Rectal smooth muscle tissue (tissue), 1 donor: ENCODE measurements at regions not wholly inside any gene's neighbourhood (a gene's known extent, or its start where the extent isn't known, plus 50 kb on each side); places are given as distances from the start of the nearest gene placed in this dataset.

Source experiments
- H3K27ac ChIP-seq: one replicate; pipeline ENCODE4 v1.7.0; 2013; ENCODE audit warnings: low read depth, low read length, inconsistent platforms
- H3K27me3 ChIP-seq: one replicate; pipeline ENCODE4 v1.7.0; 2013; ENCODE audit warnings: low read length; ENCODE audit not compliant: control insufficient read depth, insufficient read depth
- H3K36me3 ChIP-seq: one replicate; pipeline ENCODE4 v1.7.0; 2013; ENCODE audit warnings: low read length; ENCODE audit not compliant: control insufficient read depth, insufficient read depth
- H3K4me1 ChIP-seq: one replicate; pipeline ENCODE4 v1.7.0; 2013; ENCODE audit warnings: low read length; ENCODE audit not compliant: control insufficient read depth, insufficient read depth
- H3K4me3 ChIP-seq: one replicate; pipeline ENCODE4 v1.7.0; 2013; ENCODE audit warnings: low read length
- H3K9ac ChIP-seq: one replicate; pipeline ENCODE4 v1.7.0; 2013; ENCODE audit warnings: low read length

GRCh38 chr17:43328650-43329049, 70.1 kb upstream of the ARL4D start:
- Histone ChIP-seq H3K4me1 (no peaks in the 10 kb centered on the region), H3K9ac (no peak overlapping the region), H3K36me3 (no peaks in the 10 kb centered on the region), H3K4me3 (no peak overlapping the region), H3K27ac (no peak overlapping the region), H3K27me3 (no peaks in the 10 kb centered on the region)

DNA sequence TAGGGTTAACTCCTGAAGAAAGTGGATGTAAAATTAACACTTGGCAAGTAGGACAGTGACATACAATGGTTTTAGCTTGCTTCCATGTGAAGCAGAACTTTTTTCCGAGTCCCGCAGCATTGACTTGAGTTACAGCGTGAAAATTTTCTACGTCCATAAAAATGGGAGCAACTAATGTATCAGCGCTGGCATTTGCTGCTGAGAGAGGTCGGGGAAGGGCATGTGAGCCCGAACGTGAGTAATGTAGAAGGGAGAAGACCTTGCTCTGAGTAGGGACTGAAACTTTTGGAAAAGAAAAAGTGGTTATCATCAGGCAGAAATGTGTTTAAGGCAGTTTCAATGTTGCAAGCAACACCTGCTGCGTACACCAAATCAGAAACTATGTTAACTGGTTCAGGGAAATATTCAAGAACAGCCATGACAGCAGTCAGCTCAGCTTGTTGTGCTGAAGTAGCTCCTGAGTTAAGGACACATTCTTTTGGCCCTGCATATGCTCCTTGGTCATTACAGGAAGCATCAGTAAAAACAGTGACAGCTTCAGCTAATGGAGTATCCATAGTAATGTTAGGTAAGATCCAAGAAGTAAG, 70.9 kb upstream of the ARL4D start:
- no peaks in the 10 kb centered on the region for H3K27me3 ChIP-seq
- no peaks in the 10 kb centered on the region for H3K4me1 ChIP-seq
- no peaks in the 10 kb centered on the region for H3K36me3 ChIP-seq
- no peak overlapping the region for H3K4me3 ChIP-seq
- H3K27ac ChIP-seq, result no peak overlapping the region
- no peak overlapping the region for H3K9ac ChIP-seq

GRCh38 chr17:43327421-43327820, 71.4 kb upstream of the ARL4D start:
- Histone ChIP-seq H3K4me3 (no peak overlapping the region), H3K36me3 (no peaks in the 10 kb centered on the region), H3K4me1 (no peaks in the 10 kb centered on the region), H3K27me3 (no peaks in the 10 kb centered on the region), H3K27ac (no peak overlapping the region), H3K9ac (no peak overlapping the region)

DNA sequence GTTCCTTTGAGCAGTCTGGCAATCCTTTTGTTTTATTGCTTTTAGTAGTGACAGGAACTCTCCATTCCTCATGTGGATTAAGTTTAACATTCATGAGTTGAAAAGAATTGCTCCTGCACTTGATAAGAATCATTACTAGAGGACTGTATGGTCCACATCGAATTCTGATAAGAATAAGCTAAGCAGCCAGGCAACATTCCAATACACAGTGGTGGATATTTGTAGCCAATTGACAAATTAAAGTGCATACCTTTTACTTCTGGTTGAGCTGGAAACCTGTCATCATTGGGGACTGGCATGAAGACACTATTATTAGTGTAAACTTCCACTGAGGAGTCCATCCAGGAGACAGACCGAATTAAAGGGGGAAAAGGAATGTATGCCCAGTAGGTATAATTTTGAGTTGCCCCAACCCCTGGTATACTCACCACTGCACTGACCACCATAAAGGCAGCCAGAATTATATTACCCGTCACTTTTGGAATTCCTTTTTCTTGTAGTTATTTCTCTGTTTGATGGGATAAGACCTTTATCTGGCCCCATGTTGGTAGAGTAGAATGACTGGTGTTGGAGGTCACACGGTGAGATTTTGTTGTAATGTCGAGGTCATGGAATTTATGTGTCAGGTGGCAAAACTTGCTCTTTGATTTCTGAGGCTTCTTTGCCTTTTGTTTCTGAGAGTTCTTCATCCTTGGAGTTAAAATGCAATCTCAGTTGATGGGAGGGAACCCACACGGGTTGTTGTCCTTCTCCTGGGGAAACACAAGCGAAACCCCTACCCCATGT, 72.1 kb upstream of the ARL4D start:
- no peaks in the 10 kb centered on the region for H3K36me3 ChIP-seq
- no peaks in the 10 kb centered on the region for H3K4me1 ChIP-seq
- H3K27ac ChIP-seq, result no peak overlapping the region
- H3K4me3 ChIP-seq, result no peak overlapping the region
- no peak overlapping the region for H3K9ac ChIP-seq
- H3K27me3 ChIP-seq, result no peaks in the 10 kb centered on the region

GRCh38 chr17:43324205-43324893, 74.4 kb upstream of the ARL4D start:
- no peaks in the 10 kb centered on the region for H3K27me3 ChIP-seq
- H3K36me3 ChIP-seq, result no peaks in the 10 kb centered on the region
- H3K4me1 ChIP-seq, result no peaks in the 10 kb centered on the region
- no peak overlapping the region for H3K9ac ChIP-seq
- peak overlapping the region; percentile 30 for H3K27ac ChIP-seq
- H3K4me3 ChIP-seq, result no peak overlapping the region

DNA sequence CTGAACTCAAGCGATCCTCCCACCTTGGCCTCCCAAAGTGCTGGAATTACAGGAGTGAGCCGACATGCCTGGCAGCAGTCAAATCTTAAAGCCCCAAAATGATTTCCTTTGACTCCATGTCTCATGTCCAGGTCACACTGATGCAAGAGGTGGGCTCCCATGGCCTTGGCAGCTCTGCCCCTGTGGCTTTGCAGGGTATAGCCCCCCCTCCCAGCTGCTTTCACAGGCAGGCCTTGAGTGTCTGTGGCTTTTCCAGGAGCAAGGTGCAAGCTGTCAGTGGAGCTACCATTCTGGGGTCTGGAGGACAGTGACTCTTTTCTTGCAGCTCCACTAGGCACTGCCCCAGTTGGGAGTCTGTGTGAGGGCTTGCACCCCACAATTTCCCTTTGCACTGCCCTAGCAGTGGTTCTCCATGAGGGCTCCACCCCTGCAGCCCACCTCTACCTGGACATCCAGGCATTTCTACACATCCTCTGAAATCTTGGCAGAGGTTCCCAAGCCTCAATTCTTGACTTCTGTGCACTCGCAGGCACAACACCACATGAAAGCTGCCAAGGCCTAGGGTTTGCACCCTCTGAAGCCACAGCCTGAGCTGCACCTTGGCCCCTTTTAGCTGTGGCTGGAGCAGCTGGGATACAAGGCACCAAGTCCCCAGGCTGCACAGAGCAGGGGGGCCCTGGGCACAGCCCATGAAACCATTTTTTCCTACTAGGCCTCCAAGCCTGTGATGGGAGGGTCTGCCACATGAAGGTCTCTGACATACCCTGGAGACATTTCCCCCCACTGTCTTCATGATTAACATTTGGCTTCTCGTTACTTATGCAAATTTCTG, 79.3 kb upstream of the ARL4D start:
- H3K36me3 ChIP-seq, result no peaks in the 10 kb centered on the region
- no peaks in the 10 kb centered on the region for H3K27me3 ChIP-seq
- no peak overlapping the region for H3K27ac ChIP-seq
- no peaks in the 10 kb centered on the region for H3K4me1 ChIP-seq
- no peak overlapping the region for H3K9ac ChIP-seq
- no peak overlapping the region for H3K4me3 ChIP-seq

DNA sequence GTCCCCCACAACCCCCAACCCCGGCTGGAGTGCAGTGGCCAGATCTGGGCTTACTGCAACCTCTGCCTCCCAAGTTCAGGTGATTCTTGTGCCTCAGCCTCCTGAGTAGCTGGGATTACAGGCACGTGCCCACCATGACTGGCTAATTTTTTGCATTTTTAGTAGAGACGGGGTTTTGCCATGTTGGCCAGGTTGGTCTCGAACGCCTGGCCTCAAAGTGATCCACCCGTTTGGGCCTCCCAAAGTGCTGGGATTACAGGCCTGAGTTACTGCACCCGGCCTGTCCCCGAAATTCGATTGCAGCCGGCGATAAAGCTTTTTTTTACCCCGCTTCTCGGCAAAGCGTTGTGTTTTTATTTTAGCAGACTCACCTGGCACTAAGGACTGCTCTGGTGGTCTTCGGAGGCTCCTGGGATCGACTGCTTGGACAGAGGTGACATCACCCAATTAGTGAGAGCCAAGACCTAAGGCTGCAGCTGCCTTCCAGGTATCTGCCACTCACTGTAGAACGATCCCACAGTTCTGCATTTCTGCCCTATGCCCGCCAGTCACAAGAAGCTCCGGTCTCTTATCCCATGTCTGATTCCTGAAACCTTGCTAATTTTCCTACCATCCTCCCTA, 82.2 kb upstream of the ARL4D start:
- H3K27me3 ChIP-seq, result no peaks in the 10 kb centered on the region
- no peak overlapping the region for H3K4me3 ChIP-seq
- no peaks in the 10 kb centered on the region for H3K36me3 ChIP-seq
- no peaks in the 10 kb centered on the region for H3K4me1 ChIP-seq
- no peak overlapping the region for H3K9ac ChIP-seq
- no peak overlapping the region for H3K27ac ChIP-seq

DNA sequence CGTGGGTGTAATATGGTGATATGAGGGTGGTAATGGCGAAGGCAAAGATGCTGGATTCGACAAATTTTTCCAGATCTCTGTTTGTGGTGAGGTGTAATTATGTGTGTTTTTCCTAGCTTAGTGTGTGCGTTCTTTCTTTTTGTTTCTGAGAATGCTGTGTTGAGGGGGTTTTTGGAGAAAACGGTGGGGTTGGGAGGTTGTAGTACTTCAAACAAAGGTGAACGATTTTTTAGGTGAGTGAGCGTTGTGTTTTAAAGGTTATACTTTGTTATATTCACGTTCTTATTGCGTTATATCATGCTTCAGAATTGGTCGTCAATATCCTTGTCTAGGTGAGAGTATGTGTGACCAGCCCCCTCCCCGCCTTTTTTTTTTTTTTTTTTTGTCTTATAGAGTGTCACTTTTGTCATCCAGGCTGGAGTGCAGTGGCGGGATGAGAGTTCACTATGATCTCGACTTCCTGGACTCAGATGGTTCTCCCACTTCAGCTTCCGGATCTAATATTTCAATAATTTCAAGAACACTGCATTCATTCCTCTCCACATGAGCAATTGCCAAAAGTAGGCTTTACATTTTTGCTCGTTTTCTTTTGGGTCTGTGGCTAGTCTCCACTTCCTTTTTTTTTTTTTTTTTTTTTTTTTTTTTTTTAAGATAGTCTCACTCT, 82.2 kb upstream of the RNU2-1 start:
- Histone ChIP-seq H3K36me3 (no peaks in the 10 kb centered on the region), H3K4me1 (no peaks in the 10 kb centered on the region), H3K27ac (no peak overlapping the region), H3K27me3 (no peaks in the 10 kb centered on the region), H3K9ac (no peak overlapping the region), H3K4me3 (no peak overlapping the region)

DNA sequence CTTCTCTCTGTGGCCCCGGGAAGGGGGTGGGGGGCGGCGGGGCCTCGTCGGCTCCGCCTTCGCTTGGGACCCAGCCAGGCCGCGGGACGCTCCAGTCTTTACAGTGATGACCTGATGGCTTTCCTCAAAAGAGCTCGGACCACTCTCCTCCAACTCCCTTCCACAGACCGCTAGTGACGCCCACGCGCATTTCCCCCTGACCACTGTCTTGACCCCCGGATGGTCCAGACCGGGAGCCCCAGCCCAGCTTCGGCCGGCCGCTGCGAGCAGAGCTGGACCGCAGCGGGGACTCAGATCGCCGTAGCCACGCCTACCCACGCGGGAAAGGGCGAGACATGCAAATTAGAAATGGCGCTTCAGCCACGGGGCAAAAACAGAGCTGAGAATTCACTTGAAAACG, 81.6 kb upstream of the RNU2-1 start:
- H3K27ac ChIP-seq, result no peak overlapping the region
- H3K4me3 ChIP-seq, result no peak overlapping the region
- H3K36me3 ChIP-seq, result no peaks in the 10 kb centered on the region
- no peaks in the 10 kb centered on the region for H3K4me1 ChIP-seq
- H3K9ac ChIP-seq, result no peak overlapping the region
- no peaks in the 10 kb centered on the region for H3K27me3 ChIP-seq

DNA sequence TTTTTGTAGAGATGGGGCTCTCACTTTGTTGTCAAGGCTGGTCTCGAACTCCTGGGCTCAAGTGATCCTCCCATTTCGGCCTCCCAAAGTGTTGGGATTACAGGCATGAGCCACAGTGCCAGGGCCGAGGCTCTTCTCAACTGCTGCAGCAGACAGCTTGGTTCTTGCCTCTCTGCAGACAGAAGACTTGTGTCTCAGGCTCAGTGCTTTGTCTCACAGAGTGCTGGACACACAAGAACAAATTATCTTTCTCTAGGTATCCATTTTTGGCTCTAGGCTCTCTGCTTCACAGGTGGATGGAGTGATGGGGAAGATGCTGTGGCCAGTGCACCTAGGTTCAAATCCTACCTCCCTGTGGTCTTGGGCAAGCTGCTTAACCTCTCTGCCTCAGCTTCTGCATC, 80.8 kb upstream of the RNU2-1 start:
- Histone ChIP-seq H3K4me1 (no peaks in the 10 kb centered on the region), H3K4me3 (no peak overlapping the region), H3K27ac (no peak overlapping the region), H3K9ac (no peak overlapping the region), H3K27me3 (no peaks in the 10 kb centered on the region), H3K36me3 (no peaks in the 10 kb centered on the region)

- H3K4me3 ChIP-seq, result no peak overlapping the region
- no peak overlapping the region for H3K9ac ChIP-seq
- H3K27me3 ChIP-seq, result no peaks in the 10 kb centered on the region
- no peaks in the 10 kb centered on the region for H3K36me3 ChIP-seq
- no peak overlapping the region for H3K27ac ChIP-seq
- no peaks in the 10 kb centered on the region for H3K4me1 ChIP-seq
Observed at GRCh38 chr17:43312011-43312410, 78.2 kb upstream of the RNU2-1 start.
